Adrenal gland (tissue), 5 donors: ENCODE measurements at regions not wholly inside any gene's neighbourhood (a gene's known extent, or its start where the extent isn't known, plus 50 kb on each side); places are given as distances from the start of the nearest gene placed in this dataset.

Source experiments
- POLR2A ChIP-seq, 2 donors: fragments of 450-650 bp; IDR thresholded peaks; one replicate each; pipeline ENCODE4 v1.6.1; 2017; ENCODE audit warnings: antibody characterized with exemption in 2 of 2, mild to moderate bottlenecking in 2 of 2, moderate library complexity in 1 of 2
- TF ChIP-seq, protein P1 (sequence below), 6 experiments: fragments of 450-650 bp in 4 of 6; fragments of 200-600 bp in 2 of 6; sonication (generic) in 1 of 6; IDR thresholded peaks; 1 replicate in 5 of 6; 2 replicates in 1 of 6; pipeline versions ENCODE4 v1.5.1 to v1.8.0; 2016 to 2021; ENCODE audit warnings: antibody characterized with exemption in 6 of 6, mild to moderate bottlenecking in 2 of 6, moderate library complexity in 1 of 6
- donor health status: DM: no; HTN: no; CAD: no.

DNA sequence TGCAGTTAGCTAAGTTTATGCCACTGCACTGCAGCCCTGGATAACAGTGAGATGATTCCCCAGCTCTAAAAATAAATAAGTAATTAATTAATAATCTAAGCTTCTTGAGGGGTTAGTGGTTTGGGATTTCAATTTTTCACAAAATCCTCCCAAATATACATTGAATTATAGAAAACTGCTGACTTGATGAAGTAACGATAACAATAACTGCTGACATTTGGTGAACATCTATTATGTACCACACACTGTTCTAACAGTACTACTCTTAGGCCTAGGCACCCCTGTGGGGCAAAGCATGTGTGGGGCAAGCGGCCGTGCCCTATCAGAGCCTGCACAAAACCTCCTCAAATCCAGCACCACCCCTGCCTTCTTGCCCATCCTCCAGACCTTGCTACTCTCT, 245.8 kb upstream of the EPHA4 start:
- no peak for TF ChIP-seq POLR2A (IDR thresholded peaks at IDR 0.05)
- TF ChIP-seq, protein P1, sequence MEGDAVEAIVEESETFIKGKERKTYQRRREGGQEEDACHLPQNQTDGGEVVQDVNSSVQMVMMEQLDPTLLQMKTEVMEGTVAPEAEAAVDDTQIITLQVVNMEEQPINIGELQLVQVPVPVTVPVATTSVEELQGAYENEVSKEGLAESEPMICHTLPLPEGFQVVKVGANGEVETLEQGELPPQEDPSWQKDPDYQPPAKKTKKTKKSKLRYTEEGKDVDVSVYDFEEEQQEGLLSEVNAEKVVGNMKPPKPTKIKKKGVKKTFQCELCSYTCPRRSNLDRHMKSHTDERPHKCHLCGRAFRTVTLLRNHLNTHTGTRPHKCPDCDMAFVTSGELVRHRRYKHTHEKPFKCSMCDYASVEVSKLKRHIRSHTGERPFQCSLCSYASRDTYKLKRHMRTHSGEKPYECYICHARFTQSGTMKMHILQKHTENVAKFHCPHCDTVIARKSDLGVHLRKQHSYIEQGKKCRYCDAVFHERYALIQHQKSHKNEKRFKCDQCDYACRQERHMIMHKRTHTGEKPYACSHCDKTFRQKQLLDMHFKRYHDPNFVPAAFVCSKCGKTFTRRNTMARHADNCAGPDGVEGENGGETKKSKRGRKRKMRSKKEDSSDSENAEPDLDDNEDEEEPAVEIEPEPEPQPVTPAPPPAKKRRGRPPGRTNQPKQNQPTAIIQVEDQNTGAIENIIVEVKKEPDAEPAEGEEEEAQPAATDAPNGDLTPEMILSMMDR (IDR thresholded peaks at IDR 0.05): no peak
